ENCODE measurements at regions not wholly inside any gene's neighbourhood (a gene's known extent, or its start where the extent isn't known, plus 50 kb on each side); places are given as distances from the start of the nearest gene placed in this dataset.
"Not testable (repeated sequence)": the region's sequence is repeated elsewhere in the genome, so short reads cannot be mapped to it uniquely, and the experiment has no call there.

GRCh38 chr11:45000918-45001317 is 50.2 kb upstream of the TP53I11 start:
- DNase-seq = no peak

- no peak for DNase-seq
These were observed 50.9 kb upstream of the TP53I11 start for GRCh38 chr11:45001466-45002165.

- no peak for DNase-seq
These were observed 54.4 kb upstream of the TP53I11 start for GRCh38 chr11:45005106-45005505.

DNA sequence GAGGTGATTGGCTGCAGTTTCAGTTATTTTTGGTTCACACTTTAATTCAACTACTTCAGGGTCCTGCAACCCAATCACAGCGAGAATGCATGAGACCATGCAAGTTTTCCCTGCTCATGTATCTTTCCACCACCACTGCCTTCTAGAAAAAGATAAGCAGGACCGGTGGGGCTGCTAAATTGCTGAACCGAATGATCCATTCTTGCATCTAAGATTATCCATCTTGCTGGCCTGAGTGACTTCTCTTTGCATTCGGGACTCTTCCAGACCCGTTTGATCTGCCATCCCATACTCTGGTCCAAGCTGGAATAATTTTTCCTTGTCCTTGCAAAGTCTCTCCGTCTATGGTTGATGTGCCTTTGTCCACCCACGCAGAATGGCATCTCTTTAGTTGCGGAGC is 56.3 kb upstream of the TP53I11 start:
- no peak for DNase-seq

GRCh38 chr11:45015983-45016382 is 65.3 kb upstream of the TP53I11 start:
- not testable (repeated sequence) for DNase-seq

DNA sequence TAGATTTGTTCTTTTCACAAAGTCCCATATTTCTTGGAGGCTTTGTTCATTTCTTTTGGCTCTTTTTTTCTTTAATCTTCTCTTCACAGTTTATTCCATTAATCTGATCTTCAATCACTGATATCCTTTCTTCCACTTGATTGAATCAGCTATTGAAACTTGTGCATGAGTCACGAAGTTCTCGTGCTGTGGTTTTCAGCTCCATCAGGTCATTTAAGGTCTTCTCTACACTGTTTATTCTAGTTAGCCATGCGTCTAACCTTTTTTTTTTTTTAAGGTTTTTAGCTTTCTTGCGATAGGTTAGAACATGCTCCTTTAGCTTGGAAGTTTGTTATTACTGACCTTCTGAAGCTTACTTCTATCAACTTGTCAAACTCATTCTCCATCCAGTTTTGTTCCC is 65.8 kb upstream of the TP53I11 start:
- not testable (repeated sequence) for DNase-seq

GRCh38 chr11:45017329-45017728 is 66.6 kb upstream of the TP53I11 start:
- peak in 1 of 2 experiments; percentile 4 for DNase-seq

- DNase-seq = no peak
These were observed 70.3 kb upstream of the TP53I11 start for GRCh38 chr11:45021001-45021400.

DNA sequence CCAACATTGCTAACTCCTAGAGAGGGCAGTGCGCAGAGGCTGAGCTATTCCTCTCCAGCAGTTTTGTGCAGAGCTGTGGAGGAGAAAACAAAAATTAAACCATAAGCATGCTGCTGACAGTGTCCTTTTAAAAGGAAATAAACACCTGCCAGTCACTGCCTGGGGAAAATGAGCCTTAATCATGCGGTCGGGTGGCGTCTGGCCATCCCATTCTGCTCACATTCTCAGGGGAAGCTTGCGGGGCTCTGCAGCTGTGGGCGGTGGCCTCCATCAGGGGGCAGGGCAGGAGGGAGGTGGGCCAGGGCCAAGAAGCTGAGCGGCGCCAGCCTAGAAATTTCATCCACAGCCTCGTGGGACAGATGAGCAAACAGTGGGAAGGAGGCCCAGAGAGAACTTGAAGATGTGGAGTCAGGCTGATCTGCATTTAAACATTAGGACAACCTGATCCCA is 71.0 kb upstream of the TP53I11 start:
- peak; percentile 38 to 53 for DNase-seq

DNA sequence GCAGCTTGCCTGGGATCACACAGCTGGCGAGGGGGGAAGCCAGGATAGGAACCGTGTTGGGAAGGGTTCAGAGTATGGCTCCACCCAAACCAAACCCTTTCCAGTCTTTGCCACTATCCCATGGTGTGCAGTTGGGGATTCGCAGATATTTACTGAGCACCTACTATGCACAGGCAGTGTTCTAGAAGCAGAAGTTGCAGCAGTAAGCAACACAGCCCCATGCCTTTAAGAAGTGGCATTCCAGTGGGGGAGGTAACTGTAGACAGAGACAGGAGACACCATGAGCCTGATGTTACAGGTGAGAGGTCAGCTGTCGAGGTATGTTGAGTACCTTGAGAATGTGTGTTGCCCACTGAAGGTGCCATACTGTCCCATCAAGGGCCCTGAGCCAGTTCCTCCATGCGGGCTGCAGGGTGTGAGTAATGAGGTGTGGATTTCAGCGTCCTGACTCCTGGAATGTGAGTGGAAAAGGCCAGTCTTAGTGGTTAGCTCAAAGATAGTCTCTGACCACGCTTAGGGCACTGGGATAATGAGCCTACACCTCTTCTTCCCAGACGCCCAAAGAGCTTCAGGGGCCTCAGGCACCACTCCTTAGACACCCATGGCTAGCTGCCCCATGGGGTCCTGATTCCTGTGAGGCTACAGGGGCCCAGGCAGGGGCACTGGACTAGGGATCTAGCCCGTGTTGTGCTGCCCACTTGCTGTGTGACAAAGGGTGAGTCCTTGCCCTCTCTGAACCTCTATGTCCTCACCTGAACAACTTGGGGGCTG is 71.8 kb upstream of the TP53I11 start:
- DNase-seq = no peak

GRCh38 chr11:45023065-45023365 is 72.3 kb upstream of the TP53I11 start:
- peak in 1 of 2 experiments; percentile 35 for DNase-seq

GRCh38 chr11:45024316-45024715 is 73.6 kb upstream of the TP53I11 start:
- no peak for DNase-seq

DNA sequence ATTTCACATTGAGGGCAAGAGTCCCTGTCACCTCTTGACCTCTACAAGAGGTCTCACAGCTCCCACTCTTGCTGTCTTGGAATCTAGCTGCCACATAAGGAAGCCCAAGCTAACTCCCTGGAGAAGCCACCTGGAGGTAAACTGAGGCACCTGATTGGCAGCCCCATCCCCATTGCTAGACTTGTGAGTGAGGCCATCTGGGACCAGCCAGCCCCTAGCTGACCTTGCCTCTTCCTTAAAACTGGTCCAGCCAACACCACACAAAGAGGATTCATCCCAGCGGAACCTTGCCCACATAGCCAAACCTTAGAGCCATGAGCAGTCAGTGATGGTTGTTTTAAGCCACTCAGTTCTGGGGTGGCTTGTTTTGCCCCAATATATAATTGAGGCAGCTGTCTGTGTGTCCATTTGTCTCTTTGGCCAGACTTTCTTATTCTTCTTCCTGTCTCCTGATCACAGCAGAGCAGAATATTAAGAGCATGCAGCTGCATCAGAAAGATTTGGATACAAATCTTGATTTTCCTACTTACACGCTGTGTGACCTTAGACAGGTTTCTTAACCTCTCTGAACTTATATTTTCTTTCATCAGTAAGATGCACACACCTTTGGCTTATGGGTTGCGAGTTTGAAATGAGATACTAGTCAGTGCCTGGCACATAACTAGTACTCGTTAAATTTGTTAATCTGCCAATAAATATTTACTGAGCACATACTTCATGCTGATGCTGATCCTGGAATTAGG is 74.3 kb upstream of the TP53I11 start:
- DNase-seq = no peak

DNA sequence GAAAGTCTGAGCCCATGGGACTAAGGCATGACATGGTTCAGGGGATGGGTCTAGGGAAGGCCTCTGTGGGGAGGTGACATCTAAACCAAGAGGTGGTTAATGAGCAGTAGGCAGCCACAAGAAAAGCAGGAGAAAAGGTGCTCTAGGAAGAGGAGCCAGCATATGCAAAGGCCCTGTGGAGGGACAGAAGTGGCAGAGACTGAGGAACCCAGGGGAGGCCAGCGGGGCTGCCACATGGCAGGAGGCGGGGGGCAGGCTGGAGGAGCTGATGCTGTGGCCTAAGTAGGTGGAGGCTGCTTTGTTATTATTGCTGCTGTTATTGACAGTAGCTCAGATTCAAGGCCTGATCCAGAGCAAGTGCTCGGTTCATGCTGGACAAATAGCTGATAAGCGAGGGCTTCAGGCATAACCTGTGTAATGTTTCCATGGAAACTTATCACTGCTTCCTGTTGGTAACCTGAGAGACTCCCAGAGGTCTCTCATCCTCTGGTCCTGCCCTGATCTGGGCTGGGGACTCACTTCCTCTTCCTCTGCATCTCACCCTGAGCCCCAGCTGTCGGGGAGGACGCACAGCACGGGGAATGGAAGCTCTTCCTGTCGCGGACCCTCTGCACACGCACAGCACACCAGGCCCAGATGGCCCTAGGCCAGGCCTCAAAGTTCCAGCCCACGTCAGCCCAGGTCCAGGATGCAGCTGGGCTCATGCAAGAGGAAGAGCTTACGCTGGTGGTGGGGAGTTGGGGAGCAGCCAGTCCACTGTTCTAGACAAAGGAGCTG is 75.2 kb upstream of the TP53I11 start:
- DNase-seq = peak; percentile 33 to 70

GRCh38 chr11:45026835-45027234 is 76.2 kb upstream of the TP53I11 start:
- peak in 1 of 2 experiments; percentile 6 for DNase-seq

GRCh38 chr11:45027312-45027711 is 76.6 kb upstream of the TP53I11 start:
- DNase-seq = no peak

DNA sequence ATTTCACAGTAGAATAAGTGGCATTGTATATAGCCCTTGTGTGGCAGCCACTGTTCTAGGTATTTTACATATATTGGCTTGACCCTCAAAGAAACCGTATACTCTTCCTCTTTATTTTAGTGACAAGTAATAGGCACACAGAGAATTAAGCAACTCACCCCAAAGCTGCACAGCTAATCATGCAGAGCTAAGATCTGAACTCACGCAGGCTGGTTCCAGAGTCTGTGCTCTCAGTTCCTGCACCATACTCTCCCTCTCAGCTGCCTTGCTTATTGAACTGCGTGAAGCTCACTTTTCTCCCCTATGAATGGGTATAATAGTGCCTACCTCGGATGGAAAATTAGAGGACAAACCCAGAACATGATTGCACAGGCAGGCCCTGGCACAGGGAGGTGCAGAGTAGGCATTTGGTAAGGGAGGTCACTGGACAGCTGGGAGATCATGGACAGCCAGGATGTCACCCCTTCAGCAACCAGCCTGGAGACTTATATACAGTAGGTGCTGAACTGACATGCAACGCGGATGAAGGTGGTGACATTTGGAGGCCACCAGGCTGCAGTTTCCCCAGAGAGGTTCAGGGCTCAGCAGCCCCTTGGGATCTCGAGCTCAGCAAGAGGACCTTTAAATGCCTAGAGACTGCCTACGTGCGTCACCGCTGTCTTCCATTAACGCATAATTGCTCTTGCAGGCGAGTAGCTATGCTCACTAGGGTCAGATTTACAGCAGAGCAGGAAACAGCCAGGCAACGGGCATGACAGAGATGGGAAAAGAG is 78.4 kb upstream of the TP53I11 start:
- no peak for DNase-seq

- no peak for DNase-seq
These were observed 80.1 kb upstream of the TP53I11 start for GRCh38 chr11:45030778-45031177.

GRCh38 chr11:45031912-45032519 is 81.3 kb upstream of the TP53I11 start:
- no peak for DNase-seq

DNA sequence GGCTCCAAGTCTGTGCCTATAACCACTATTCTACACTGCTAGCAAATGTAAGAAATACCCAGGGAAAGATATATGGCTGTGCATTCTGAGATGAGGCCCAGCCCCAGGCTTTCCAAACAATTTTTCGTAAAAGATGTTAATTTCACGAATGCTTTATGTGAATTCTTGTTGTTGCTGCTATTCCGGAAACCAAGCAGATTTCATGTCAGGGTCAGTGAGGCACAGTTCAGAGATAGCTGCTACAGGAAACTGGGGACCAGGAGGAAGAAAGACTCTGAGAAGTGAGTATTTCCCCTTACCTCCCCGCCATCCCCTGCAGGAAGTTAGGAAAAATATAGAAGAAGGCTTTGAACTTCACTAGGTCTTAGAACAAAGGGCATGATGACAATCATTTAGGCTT is 84.7 kb upstream of the TP53I11 start:
- no peak for DNase-seq

DNA sequence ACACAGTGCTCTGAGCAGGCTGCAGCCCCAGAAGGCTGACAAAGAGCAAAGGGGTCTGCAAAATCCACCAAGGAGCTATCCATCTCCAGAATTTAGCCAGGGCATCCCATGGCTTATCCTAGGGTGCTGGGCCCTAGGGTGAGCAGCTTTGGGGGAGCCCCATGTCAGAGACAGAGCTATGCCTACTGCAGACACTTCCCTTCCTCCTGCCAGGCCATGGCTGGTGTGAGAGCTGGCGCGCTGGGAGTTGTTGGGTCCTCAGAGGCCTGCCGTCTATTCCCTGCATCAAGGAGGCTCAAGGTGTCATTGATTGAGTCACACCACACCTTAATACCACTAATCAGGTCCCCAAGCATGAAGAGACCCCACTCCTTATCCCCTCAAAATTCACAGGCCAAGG is 85.3 kb upstream of the TP53I11 start:
- no peak for DNase-seq

DNA sequence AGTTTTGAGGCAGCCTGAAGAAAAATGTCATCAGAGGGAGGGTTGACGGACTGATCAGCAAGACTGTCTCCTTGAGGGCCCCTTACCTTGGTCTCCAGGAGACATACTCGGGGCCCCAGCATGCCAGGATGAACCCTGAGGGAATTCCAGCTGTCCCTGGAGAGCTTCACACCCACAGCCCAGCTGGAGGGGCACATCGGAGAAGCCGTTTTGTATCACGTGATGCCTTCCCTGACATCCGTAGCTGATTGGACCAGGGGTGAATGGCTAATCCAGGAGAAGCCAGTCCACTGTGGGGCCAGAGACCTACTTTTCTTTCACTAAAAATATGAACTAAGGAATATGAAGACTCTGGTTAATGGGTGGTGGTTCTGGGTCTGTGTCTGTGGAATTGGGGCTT is 86.0 kb upstream of the TP53I11 start:
- peak in 1 of 2 experiments; percentile 41 for DNase-seq
